ENCODE measurements at regions not wholly inside any gene's neighbourhood (a gene's known extent, or its start where the extent isn't known, plus 50 kb on each side); places are given as distances from the start of the nearest gene placed in this dataset.
A peak's percentile ranks its signal among the peaks of the same experiment; 100 is the strongest.

DNA sequence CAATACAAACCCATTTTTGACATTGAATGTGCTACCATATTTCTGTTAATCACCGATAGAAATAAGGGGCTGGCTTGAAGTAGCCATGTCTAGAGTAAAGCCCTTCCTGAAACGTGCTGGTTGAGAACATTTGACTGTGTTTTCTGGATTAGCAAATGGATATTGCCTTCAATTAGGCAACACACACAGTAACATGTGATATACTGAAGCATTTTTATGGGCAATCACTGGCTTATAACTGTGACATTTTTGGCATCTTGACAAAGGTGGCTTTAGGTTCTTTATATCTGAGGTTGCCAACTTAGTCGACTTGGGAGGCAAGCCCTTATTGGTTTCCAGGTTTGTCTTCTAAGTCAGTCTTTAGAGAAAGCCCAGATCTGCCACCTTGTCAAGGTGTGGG is 292.9 kb downstream of the BTBD3 start:
- TF ChIP-seq GATA3 (IDR thresholded peaks at IDR 0.05; ENCODE audit: low read depth, low read length) (no peak), GATA2 (IDR thresholded peaks at IDR 0.05; ENCODE audit: low read depth, low read length) (no peak)

DNA sequence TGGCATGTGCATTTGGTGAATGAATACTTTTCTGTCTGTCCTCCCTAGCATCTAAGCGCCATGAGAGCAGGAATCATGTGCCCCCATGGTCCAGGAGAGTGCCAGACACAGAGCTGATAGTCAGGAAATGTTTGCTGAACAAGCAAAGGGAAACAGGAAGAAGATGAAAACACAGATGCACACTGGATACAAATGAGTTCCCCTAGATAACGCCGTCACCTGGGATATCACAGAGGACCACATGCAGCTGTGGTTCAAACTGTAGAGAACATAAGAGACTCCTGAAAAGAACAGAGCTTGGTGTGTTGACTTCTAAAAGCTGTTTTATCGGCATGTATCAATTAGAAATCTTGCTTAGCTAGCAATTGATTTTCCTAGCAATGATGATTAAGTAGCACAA is 293.7 kb downstream of the BTBD3 start:
- TF ChIP-seq GATA3 (IDR thresholded peaks at IDR 0.05; ENCODE audit: low read depth, low read length), result no peak
- TF ChIP-seq GATA2 (IDR thresholded peaks at IDR 0.05; ENCODE audit: low read depth, low read length), result no peak

DNA sequence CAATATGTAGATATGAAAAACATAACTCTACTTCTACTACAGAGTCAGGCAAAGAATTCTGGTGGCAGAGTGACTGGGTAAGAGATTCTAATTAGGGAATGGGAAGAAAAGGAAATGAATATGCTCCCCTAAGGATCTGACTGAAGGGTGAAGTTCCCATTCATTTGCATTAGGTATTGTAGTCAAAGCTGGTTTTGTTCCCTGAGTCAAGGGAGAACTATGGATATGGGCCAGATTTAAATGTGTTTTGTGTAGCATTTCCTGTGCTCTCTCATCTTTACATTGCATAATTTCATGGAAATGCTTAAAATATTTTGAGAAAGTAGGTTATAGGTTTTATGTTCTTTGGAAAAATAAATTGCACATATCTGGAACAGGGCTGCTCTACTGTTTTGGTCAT is 299.7 kb downstream of the BTBD3 start:
- TF ChIP-seq GATA3 (IDR thresholded peaks at IDR 0.05; ENCODE audit: low read depth, low read length) (no peak), GATA2 (IDR thresholded peaks at IDR 0.05; ENCODE audit: low read depth, low read length) (no peak)

DNA sequence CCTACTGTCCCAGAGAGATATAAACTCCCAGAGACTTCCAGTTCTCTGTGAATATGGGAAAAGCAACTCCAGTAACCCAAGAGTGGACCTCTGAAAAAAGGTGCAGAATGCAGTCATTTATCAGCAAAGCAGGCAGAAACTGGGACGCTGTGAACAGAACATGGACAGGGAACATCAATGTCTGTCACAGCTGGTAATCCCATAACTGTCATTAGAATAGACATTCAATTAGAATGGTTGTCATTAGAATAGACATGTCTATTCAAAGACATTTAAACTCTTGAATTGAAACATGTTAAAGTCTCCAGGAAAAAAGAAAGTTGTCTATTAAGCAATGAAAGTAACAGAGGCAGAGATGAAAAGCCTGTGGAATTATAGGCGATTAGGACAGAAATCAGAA is 302.1 kb downstream of the BTBD3 start:
- TF ChIP-seq GATA2 (IDR thresholded peaks at IDR 0.05; ENCODE audit: low read depth, low read length), result no peak
- no peak for TF ChIP-seq GATA3 (IDR thresholded peaks at IDR 0.05; ENCODE audit: low read depth, low read length)

DNA sequence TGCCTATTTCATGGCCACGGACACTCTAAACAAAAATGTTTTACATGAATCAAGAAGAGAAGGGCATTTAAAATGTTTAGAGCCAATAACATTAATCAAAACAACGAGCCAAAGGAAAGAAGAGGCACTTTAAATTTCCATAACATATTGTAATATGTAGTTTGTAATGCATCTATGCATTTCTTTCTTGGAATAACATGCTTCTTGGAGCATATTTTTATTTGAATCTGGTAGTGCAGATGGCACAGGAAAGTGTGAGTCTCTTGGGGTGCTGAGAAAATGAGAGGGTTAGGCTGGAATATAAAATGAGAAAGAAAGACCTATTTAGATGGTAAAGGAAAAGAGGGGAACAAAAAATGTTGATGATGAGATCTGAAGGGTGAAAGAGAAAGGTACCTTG is 305.4 kb downstream of the BTBD3 start:
- TF ChIP-seq GATA2 (IDR thresholded peaks at IDR 0.05; ENCODE audit: low read depth, low read length) (no peak), GATA3 (IDR thresholded peaks at IDR 0.05; ENCODE audit: low read depth, low read length) (no peak)

DNA sequence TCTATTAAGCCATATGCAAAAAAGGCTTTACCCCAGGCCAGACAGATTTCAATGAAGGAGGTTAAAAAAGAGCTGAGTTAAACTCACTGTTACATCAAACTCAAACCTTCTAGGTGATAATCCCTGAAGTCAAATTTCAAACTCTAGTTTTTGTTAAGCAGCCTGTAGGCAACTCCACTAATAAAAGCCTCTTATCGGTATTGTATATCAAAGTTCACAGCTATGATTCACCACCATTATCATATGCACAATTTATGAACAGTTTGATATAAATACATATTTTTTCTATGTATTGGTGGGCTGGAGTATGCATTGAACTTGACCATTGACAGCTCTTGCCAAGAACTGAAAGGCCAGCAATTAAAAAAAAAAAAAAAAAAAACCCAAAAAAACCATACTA is 308.2 kb downstream of the BTBD3 start:
- no peak for TF ChIP-seq GATA3 (IDR thresholded peaks at IDR 0.05; ENCODE audit: low read depth, low read length)
- no peak for TF ChIP-seq GATA2 (IDR thresholded peaks at IDR 0.05; ENCODE audit: low read depth, low read length)

DNA sequence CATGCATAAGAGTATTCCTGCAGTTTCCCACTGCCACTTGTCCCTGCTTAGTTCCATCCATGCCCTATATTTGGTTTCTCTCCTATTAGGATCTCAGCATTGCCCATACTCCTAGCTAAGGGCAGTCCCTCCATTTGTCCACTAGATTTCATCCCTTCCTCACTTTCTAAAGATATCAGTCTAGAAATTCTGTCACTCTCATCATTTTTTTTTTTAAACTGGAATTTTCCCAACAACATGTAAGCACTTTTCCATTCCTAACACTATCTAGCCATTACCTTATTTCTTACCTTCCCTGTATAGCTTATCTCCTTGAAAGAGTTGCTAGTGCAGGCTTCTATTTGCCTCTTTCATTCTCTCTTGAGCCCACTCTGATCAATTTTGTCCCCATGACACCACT is 312.2 kb downstream of the BTBD3 start:
- no peak for TF ChIP-seq GATA2 (IDR thresholded peaks at IDR 0.05; ENCODE audit: low read depth, low read length)
- no peak for TF ChIP-seq GATA3 (IDR thresholded peaks at IDR 0.05; ENCODE audit: low read depth, low read length)

DNA sequence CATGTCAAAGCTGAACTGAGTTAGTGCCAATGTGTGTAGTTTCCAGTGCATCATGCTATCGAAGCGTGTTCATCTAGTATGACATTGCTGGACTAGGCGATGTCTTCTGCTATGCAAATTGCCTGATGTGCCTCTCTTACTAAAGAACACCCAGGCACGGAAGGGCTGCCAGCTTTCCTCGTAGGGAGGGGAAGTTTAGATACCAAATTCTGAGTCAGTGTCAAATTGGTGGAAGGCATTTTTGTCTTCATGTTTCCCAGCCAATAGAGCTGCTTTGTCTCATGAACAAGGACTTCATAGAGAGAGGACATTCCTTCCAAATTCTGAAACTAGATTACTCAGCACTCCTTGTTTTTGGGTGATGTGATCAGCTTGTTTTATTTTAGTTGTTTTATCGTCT is 320.1 kb downstream of the BTBD3 start:
- TF ChIP-seq GATA3 (IDR thresholded peaks at IDR 0.05; ENCODE audit: low read depth, low read length), result no peak
- TF ChIP-seq GATA2 (IDR thresholded peaks at IDR 0.05; ENCODE audit: low read depth, low read length), result no peak

DNA sequence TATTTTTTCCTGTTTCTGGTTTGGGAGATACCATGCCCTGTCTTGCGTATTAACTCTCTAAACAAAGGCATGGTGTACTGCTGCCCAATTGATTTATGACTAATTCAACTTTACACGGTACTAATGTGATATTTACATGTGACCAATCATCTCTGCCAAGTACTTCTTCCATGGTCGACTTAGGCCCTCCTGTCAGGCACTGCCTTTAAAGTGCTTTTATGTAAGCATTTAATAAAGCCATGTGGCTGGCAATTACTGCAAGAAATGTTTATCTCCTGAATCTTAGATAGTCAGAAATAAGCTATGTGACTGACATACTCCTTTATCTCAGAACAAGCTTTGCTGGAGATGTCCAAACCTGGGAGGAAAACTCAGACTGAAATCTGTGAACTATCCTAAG is 323.4 kb downstream of the BTBD3 start:
- TF ChIP-seq GATA3 (IDR thresholded peaks at IDR 0.05; ENCODE audit: low read depth, low read length), result no peak; the same call in 1 of the 2 replicates
- peak; percentile 35; the same call in 1 of the 2 replicates for TF ChIP-seq GATA2 (IDR thresholded peaks at IDR 0.05; ENCODE audit: low read depth, low read length)

DNA sequence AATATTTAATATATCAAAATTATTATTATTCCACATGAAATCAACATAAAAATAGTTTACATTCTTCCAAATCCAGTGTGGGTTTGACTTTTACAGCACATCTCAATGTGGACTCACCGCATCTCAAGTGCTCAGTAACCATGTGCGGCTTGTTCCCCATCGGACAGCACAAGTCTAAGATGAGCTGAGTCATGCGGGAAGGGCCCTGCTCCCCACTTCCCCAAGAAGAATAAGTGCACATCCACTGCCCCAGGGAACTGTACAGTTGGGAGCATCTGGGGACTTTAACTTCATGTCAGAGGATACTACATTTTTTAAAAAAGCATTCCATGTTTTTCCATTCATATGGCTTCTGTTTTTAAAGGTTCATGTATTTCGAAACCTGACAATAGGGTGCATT is 325.6 kb downstream of the BTBD3 start:
- TF ChIP-seq GATA3 (IDR thresholded peaks at IDR 0.05; ENCODE audit: low read depth, low read length) (no peak), GATA2 (IDR thresholded peaks at IDR 0.05; ENCODE audit: low read depth, low read length) (no peak)

DNA sequence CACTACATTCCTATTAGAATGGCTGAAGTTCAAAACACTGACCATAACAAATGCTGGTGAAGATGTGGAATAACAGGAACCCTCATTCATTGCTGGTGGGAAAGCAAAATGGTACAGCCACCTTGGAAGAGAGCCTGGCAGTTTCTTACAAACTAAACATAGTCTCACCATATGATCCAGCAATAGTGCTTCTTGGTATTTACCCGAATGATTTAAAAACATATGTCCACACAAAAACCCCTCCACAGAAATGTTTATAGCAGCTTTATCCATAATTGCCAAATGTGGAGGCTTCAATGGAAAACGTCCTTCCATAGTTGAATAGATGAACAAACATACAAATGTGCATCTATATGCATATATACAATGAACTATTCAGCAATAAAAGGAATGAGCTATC is 330.8 kb downstream of the BTBD3 start:
- TF ChIP-seq GATA3 (IDR thresholded peaks at IDR 0.05; ENCODE audit: low read depth, low read length), result no peak
- TF ChIP-seq GATA2 (IDR thresholded peaks at IDR 0.05; ENCODE audit: low read depth, low read length), result no peak

DNA sequence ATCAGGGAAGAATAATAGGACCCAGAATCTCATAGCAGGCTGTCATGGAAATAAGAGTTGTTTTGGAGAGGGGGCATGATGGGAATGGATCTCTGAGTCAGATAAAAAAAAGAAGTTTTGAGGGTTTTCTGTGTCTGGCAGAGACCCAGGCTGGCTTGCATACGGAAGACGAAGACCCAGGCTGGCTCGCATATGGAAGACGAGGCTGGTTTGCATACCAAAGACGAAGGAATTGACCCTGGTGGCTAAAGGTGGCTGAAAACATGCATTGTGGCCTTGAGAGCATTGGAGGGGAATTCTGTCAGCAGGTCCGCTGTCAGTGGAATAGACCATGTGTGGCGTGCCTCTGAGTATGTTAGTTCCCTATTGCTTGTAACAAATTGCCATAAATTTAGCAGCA is 335.1 kb downstream of the BTBD3 start:
- TF ChIP-seq GATA3 (IDR thresholded peaks at IDR 0.05; ENCODE audit: low read depth, low read length) (no peak), GATA2 (IDR thresholded peaks at IDR 0.05; ENCODE audit: low read depth, low read length) (no peak)

DNA sequence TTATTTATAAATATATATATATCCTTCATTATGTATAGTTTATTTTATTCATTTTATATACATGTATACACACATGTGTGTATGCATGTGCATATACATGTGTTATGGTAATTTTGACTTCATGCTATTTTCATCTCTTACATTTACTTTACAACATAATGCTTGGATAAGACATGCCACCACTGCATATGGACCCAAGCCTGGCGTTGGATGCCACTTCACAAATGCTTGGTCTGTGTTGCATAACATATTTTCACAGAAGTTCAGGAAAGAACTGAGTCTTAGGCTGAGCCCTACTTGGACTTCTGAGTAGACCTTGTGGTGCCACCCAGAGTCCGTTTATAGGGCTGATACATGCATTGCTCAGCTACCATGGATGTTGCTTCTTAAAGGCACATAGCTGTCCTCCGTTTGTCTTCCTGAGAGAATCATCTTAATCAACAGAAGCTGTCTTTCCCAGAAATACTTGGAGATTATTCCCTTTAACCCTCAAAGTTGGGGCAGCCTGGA is 337.8 kb downstream of the BTBD3 start:
- TF ChIP-seq GATA2 (IDR thresholded peaks at IDR 0.05; ENCODE audit: low read depth, low read length), result no peak

DNA sequence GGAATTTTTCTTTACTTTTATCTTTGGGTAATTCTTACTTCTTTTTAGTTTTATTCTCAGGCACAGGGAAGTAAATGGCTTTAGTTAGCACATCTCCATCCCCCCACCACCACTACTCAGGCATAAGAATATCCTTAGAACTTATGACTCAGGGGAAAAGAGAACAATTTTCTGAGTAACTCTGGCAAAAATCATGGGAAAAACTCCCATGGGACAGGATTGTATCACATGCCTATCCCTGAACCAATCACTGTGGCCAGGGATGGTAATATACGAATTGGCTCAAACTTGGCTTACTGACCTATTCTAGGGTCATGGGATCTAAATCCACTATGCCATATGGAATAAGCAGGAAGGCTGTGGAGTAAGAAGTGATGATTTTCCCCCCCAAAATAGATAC is 339.1 kb downstream of the BTBD3 start:
- TF ChIP-seq GATA2 (IDR thresholded peaks at IDR 0.05; ENCODE audit: low read depth, low read length), result no peak
- no peak for TF ChIP-seq GATA3 (IDR thresholded peaks at IDR 0.05; ENCODE audit: low read depth, low read length)

DNA sequence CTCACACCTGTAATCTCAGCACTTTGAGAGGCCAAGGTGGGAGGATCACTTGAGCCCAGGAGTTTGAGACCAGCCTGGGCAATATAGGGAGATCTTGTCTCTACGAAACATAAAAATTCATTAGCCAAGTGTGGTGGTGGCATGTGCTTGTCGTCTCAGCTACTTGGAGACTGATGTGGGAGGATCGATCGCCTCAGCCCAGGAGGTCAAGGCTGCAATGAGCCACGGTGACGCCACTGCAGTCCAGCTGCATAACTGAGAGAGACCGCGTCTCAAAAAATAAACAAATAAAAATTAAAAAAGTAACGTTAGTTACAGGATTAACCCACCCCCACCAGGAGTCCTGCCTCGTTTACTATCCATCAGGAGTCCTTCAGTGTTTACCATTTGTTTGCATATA is 345.1 kb downstream of the BTBD3 start:
- TF ChIP-seq GATA2 (IDR thresholded peaks at IDR 0.05; ENCODE audit: low read depth, low read length) (no peak), GATA3 (IDR thresholded peaks at IDR 0.05; ENCODE audit: low read depth, low read length) (no peak)

DNA sequence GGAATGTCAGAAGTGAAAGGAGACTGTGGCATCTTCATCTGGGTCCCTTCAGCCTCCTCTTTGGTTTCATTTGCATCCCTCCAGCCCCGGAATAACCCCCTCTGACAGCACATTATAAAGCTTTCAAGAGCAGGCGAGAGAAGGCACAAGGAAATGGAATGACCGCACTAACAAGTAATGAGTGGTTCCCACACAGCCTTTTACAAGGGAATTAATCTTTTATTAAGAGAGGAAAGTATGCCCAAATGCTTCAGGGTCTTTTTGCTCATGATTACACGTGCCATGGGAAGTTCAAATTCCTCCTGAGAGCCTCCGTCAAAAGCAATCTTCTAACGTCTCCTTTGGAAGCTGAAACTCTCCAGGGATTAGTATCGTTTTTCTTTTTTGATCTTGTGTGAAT is 347.0 kb downstream of the BTBD3 start:
- TF ChIP-seq GATA2 (IDR thresholded peaks at IDR 0.05; ENCODE audit: low read depth, low read length) (no peak), GATA3 (IDR thresholded peaks at IDR 0.05; ENCODE audit: low read depth, low read length) (no peak)

Measured in SH-SY5Y (cell line).